BE2C (cell line): ENCODE measurements at regions not wholly inside any gene's neighbourhood (a gene's known extent, or its start where the extent isn't known, plus 50 kb on each side); places are given as distances from the start of the nearest gene placed in this dataset.
A peak's percentile ranks its signal among the peaks of the same experiment; 100 is the strongest.

Experiments
- DNase-seq: peaks from one replicate; pipeline ENCODE4 v3.0.0-alpha.2; 2020
- H3K27me3 ChIP-seq: fragments of 250-450 bp; sonication (Bioruptor Pico); 2 replicates; pipeline ENCODE4 v1.5.1; 2020; ENCODE audit warnings: mild to moderate bottlenecking
- H3K36me3 ChIP-seq: fragments of 250-450 bp; sonication (Bioruptor Pico); 2 replicates; pipeline ENCODE4 v1.5.1; 2020; ENCODE audit warnings: mild to moderate bottlenecking
- H3K4me1 ChIP-seq: fragments of 250-450 bp; sonication (Bioruptor Pico); 2 replicates; pipeline ENCODE4 v1.5.1; 2020
- H3K4me3 ChIP-seq: 2 replicates; pipeline ENCODE4 v1.5.1; 2011; ENCODE audit warnings: low read depth, low read length
- H3K9me3 ChIP-seq: fragments of 250-450 bp; sonication (Bioruptor Pico); 2 replicates; pipeline ENCODE4 v1.5.1; 2020
- TF ChIP-seq, protein P1 (sequence below): IDR thresholded peaks from 2 replicates; pipeline ENCODE4 v1.5.1; 2012; ENCODE audit warnings: mild to moderate bottlenecking, low read depth, low read length

DNA sequence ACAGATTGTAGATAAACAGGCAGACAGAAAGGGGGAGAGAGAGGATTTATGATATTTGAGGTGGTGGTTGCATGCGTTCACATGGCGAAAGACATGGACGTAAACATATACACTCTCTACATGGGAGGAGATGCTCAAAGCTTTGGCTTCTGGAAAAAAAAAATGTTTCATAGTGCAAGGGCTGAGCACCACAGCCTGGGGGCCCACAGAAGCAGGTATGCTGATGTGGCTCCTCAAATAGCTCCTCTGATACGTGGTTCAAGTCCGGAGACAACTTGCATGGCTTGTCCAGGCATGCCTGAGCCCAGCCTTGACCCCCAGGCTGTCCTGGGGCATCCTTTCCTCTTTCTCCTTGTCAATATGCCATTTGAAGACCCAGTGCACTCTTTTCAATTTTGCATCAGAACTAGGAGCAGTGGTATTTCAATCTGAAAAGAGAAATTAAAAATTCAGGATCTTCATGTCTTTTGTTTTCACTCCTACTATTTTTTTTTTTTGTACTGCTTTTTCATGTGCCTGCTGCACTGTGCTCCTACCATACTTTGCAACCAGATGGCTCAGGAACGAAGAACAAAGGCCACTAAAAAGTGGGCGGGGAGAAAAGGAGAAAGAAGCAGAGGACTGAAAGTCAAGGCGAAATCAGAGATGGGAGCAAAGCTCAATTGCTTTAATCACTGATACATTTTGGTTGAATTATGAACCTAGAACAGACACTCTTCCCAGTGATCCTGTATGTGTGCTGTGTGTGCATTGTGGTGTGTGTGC, 495.7 kb upstream of the TCF4 start:
- TF ChIP-seq, protein P1, sequence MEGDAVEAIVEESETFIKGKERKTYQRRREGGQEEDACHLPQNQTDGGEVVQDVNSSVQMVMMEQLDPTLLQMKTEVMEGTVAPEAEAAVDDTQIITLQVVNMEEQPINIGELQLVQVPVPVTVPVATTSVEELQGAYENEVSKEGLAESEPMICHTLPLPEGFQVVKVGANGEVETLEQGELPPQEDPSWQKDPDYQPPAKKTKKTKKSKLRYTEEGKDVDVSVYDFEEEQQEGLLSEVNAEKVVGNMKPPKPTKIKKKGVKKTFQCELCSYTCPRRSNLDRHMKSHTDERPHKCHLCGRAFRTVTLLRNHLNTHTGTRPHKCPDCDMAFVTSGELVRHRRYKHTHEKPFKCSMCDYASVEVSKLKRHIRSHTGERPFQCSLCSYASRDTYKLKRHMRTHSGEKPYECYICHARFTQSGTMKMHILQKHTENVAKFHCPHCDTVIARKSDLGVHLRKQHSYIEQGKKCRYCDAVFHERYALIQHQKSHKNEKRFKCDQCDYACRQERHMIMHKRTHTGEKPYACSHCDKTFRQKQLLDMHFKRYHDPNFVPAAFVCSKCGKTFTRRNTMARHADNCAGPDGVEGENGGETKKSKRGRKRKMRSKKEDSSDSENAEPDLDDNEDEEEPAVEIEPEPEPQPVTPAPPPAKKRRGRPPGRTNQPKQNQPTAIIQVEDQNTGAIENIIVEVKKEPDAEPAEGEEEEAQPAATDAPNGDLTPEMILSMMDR = no peak
- H3K36me3 ChIP-seq = no peaks in the 10 kb centered on the region
- peaks cover 30% of the 10 kb centered on the region for H3K4me1 ChIP-seq
- no peaks in the 10 kb centered on the region for H3K27me3 ChIP-seq
- peak; percentile 40 for DNase-seq
- no peak overlapping the region for H3K4me3 ChIP-seq
- no peaks in the 10 kb centered on the region for H3K9me3 ChIP-seq

DNA sequence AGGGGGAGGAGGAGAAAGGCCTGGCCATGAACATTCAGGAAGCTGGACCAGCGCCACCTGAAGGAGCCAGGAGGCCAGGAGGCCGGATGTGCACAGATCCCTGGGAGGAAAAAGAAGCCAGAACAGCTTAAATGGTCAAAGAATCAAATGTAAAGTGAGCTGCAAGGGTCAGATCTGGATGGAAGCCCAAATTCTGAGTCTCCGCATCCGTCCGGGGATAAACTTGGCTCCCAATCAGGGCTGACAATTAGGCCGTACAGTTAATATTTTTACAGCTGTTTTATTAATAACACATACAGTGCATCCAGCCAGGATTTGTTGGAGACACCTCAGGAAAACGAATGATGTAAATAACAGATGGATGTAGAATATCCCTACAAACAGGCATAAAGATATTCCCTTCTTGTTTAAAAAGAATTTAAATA, 495.1 kb upstream of the TCF4 start:
- TF ChIP-seq, protein P1 = no peak
- Histone ChIP-seq H3K36me3 (no peaks in the 10 kb centered on the region), H3K4me3 (no peak overlapping the region), H3K27me3 (no peaks in the 10 kb centered on the region), H3K4me1 (peaks cover 30% of the 10 kb centered on the region), H3K9me3 (no peaks in the 10 kb centered on the region)
- peak; percentile 61 for DNase-seq

DNA sequence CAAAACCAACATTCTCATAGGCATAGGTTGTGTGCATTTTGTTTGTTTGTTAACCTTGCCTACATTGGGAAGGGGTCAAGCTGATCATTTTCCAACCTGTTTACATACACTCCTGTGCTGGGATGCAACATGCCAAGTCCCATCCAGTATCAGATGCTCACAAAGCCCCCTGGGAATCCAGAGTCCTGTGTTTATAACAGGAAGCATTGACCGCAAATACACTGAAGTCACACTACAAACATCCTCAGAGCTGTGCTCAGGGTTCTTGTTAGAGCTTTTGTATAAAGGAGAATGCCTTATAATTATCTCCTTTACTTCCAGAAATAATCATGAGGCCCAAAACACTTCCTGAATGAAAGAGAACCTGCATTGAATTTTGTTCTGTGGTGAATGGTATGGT, 488.7 kb upstream of the TCF4 start:
- H3K4me1 ChIP-seq = peaks cover 11% of the 10 kb centered on the region; the same call in 1 of the 2 replicates
- no peak for DNase-seq
- no peaks in the 10 kb centered on the region for H3K9me3 ChIP-seq
- H3K36me3 ChIP-seq = no peaks in the 10 kb centered on the region
- no peak overlapping the region for H3K4me3 ChIP-seq
- H3K27me3 ChIP-seq = no peaks in the 10 kb centered on the region
- TF ChIP-seq, protein P1 = no peak

DNA sequence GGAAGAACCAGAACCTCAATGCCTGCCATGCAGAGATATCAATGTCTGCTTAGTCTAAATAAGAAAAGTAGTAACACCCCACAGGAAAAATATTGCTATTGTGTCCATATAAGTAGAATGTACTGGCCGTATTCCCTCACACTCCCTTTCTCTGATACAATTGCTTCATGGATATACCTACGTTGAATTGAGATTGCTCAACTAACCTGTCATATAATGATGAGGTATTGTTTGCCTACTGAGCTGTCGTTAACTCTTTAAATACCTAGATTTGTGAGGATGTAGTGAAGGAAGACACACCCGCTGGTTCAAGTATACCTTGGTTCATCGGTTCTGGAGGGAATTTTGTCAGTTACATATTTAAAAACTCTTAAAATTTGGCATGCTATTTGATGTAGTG, 480.7 kb upstream of the TCF4 start:
- TF ChIP-seq, protein P1 = no peak
- Histone ChIP-seq H3K27me3 (no peaks in the 10 kb centered on the region), H3K9me3 (no peaks in the 10 kb centered on the region), H3K36me3 (no peaks in the 10 kb centered on the region), H3K4me3 (no peak overlapping the region), H3K4me1 (no peaks in the 10 kb centered on the region)
- DNase-seq = no peak

DNA sequence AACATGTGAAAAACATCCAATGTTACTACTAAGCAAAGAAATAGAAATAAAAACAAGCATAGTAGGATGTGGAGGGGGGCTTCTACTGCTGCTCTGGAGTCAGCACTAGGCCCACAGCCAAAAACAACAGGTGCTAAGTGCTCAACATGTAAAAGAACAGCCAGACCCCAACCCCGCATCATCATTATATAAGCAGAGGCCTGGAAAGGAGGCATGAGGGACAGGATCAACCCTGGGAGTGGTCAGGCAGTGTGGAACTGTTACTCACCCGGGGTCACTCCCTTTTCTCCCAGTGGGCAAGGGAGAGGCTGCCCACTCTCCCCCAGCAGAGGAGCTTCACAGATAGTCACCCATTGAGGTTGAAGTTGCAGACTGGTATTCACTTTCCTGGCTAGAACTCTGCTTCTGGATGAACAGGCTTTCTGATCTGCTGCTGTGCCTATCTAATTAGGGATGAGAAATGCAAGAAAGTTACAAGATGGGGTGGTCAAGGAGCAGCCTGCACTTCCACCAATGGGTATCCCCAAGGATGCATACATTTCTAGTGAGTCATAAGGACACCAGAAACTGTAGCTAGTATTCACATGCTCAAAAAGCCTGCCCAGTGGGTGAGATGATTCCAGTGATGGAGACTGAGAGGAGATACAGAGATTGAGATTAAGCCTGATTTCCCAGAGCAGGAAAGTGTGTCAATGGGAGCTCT, 480.1 kb upstream of the TCF4 start:
- TF ChIP-seq, protein P1 = no peak
- Histone ChIP-seq H3K36me3 (no peaks in the 10 kb centered on the region), H3K4me1 (no peaks in the 10 kb centered on the region), H3K9me3 (no peaks in the 10 kb centered on the region), H3K4me3 (no peak overlapping the region), H3K27me3 (no peaks in the 10 kb centered on the region)
- peak; percentile 32 for DNase-seq
